Stimulated activated CD4-positive, alpha-beta T cell treated with anti-CD3 and anti-CD28 coated beads, Interleukin-12 subunit alpha, Interleukin-12 subunit beta, amount 100 ng/mL, for 24 hours (primary cell): ENCODE measurements at regions not wholly inside any gene's neighbourhood (a gene's known extent, or its start where the extent isn't known, plus 50 kb on each side); places are given as distances from the start of the nearest gene placed in this dataset.
"Not testable (repeated sequence)": the region's sequence is repeated elsewhere in the genome, so short reads cannot be mapped to it uniquely, and the experiment has no call there.

Experiments
- DNase-seq, 2 experiments: peaks; one replicate each; pipeline ENCODE4 v3.0.0-alpha.2; 2020; ENCODE audit warnings: low read depth in 2 of 2

- not testable (repeated sequence) for DNase-seq
These were observed 94.6 kb upstream of the ABCA1 start for GRCh38 chr9:105022545-105022944.

- DNase-seq, result no peak
These were observed 95.8 kb upstream of the ABCA1 start for GRCh38 chr9:105023788-105024187.

GRCh38 chr9:105024529-105024928 lies 96.6 kb upstream of the ABCA1 start:
- no peak for DNase-seq

GRCh38 chr9:105026451-105026850 lies 98.5 kb upstream of the ABCA1 start:
- DNase-seq, result no peak

GRCh38 chr9:105027084-105027483 lies 99.1 kb upstream of the ABCA1 start:
- no peak for DNase-seq

- no peak for DNase-seq
These were observed 102.3 kb upstream of the ABCA1 start for GRCh38 chr9:105030285-105030684.

GRCh38 chr9:105037139-105037538 lies 109.2 kb upstream of the ABCA1 start:
- DNase-seq, result no peak

GRCh38 chr9:105038051-105038450 lies 110.1 kb upstream of the ABCA1 start:
- DNase-seq, result no peak

GRCh38 chr9:105039175-105039799 lies 111.3 kb upstream of the ABCA1 start:
- DNase-seq, result no peak

- DNase-seq, result no peak
These were observed 115.5 kb upstream of the ABCA1 start for GRCh38 chr9:105043370-105043936.

- DNase-seq, result no peak
These were observed 116.6 kb upstream of the ABCA1 start for GRCh38 chr9:105044518-105044917.

GRCh38 chr9:105046907-105047741 lies 119.2 kb upstream of the ABCA1 start:
- no peak for DNase-seq

- no peak for DNase-seq
These were observed 119.7 kb upstream of the ABCA1 start for GRCh38 chr9:105047742-105048041.

GRCh38 chr9:105048331-105048730 lies 120.4 kb upstream of the ABCA1 start:
- DNase-seq, result no peak

- no peak for DNase-seq
These were observed 122.3 kb upstream of the ABCA1 start for GRCh38 chr9:105050296-105050695.

- DNase-seq, result no peak
These were observed 123.9 kb upstream of the ABCA1 start for GRCh38 chr9:105051897-105052296.

GRCh38 chr9:105052346-105052745 lies 124.4 kb upstream of the ABCA1 start:
- DNase-seq, result no peak

- peak; percentile 30 to 48 for DNase-seq
These were observed 125.3 kb upstream of the ABCA1 start for GRCh38 chr9:105053209-105053652.

- no peak for DNase-seq
These were observed 126.5 kb upstream of the ABCA1 start for GRCh38 chr9:105054491-105054890.

GRCh38 chr9:105055917-105056316 lies 128.0 kb upstream of the ABCA1 start:
- DNase-seq, result no peak

GRCh38 chr9:105057551-105057950 lies 129.6 kb upstream of the ABCA1 start:
- no peak for DNase-seq

GRCh38 chr9:105059252-105059651 lies 131.3 kb upstream of the ABCA1 start:
- no peak for DNase-seq

- no peak for DNase-seq
These were observed 134.4 kb upstream of the ABCA1 start for GRCh38 chr9:105062222-105062855.
